ENCODE measurements at regions not wholly inside any gene's neighbourhood (a gene's known extent, or its start where the extent isn't known, plus 50 kb on each side); places are given as distances from the start of the nearest gene placed in this dataset.

- TF ChIP-seq EZH2 (IDR thresholded peaks at IDR 0.05; ENCODE audit: borderline replicate concordance), result no peak
- no peak for TF ChIP-seq EZH2phosphoT487 (IDR thresholded peaks at IDR 0.05; ENCODE audit: low read depth, severe bottlenecking, unreplicated experiment)
These were observed 259.9 kb downstream of the FGFR2 start for GRCh38 chr10:121338206-121338980.
